Common myeloid progenitor, CD34-positive (primary cell): ENCODE measurements at regions not wholly inside any gene's neighbourhood (a gene's known extent, or its start where the extent isn't known, plus 50 kb on each side); places are given as distances from the start of the nearest gene placed in this dataset.

Experiments
- CTCF ChIA-PET: fragments of 350-600 bp; sonication (Branson Sonifier 250); formaldehyde crosslinking; loops from one replicate; lab custom pipeline; 2021; ENCODE audit warnings: antibody characterized with exemption; lab: Charles Lee
- POLR2A ChIA-PET: fragments of 350-600 bp; sonication (Branson Sonifier 250); formaldehyde crosslinking; loops from one replicate; lab custom pipeline; 2021; ENCODE audit warnings: antibody characterized with exemption; lab: Charles Lee
- DNase-seq, 3 donors: peaks; one replicate each; pipeline versions ENCODE4 v3.0.0 to v3.0.0-alpha.2; 2013
- H3K27ac ChIP-seq, 2 experiments: 1 replicate in 1 of 2; 2 replicates in 1 of 2; pipeline ENCODE4 v1.7.0; 2013; ENCODE audit warnings: inconsistent platforms in 2 of 2, low read length in 2 of 2, mild to moderate bottlenecking in 2 of 2, low read depth in 1 of 2, moderate library complexity in 1 of 2; ENCODE audit not compliant: severe bottlenecking in 2 of 2, insufficient read depth in 1 of 2, poor library complexity in 1 of 2
- H3K27me3 ChIP-seq, 5 experiments: replicated peaks in 2 of 5; 1 replicate in 3 of 5; 2 replicates in 2 of 5; pipeline versions ENCODE4 v1.6.1 to v1.7.0; 2013; ENCODE audit warnings: low read length in 4 of 5, mild to moderate bottlenecking in 2 of 5, moderate library complexity in 2 of 5, inconsistent platforms in 1 of 5; ENCODE audit not compliant: insufficient read depth in 5 of 5, control insufficient read depth in 4 of 5
- H3K36me3 ChIP-seq, 4 experiments: 1 replicate in 2 of 4; 2 replicates in 2 of 4; pipeline versions ENCODE4 v1.6.1 to v1.7.0; 2013; ENCODE audit warnings: low read length in 3 of 4, control low read depth in 1 of 4, mild to moderate bottlenecking in 1 of 4; ENCODE audit not compliant: control insufficient read depth in 4 of 4, insufficient read depth in 4 of 4
- H3K4me1 ChIP-seq, 4 experiments: 1 replicate in 3 of 4; 2 replicates in 1 of 4; pipeline versions ENCODE4 v1.6.1 to v1.7.1; 2013; ENCODE audit warnings: low read length in 3 of 4, mild to moderate bottlenecking in 3 of 4, control low read depth in 1 of 4, inconsistent platforms in 1 of 4, moderate library complexity in 1 of 4; ENCODE audit not compliant: control insufficient read depth in 4 of 4, insufficient read depth in 4 of 4; ENCODE audit errors: control extremely low read depth in 1 of 4
- H3K4me3 ChIP-seq, 7 experiments: 1 replicate in 4 of 7; 2 replicates in 3 of 7; pipeline versions ENCODE4 v1.5.1 to v1.7.0; 2013; ENCODE audit warnings: mild to moderate bottlenecking in 7 of 7, low read length in 6 of 7, moderate library complexity in 6 of 7, inconsistent platforms in 2 of 7, low read depth in 2 of 7, control low read depth in 1 of 7; ENCODE audit not compliant: insufficient read depth in 4 of 7, control insufficient read depth in 1 of 7; ENCODE audit errors: extremely low read depth in 1 of 7
- H3K9me3 ChIP-seq, 5 experiments: 1 replicate in 4 of 5; 2 replicates in 1 of 5; pipeline versions ENCODE4 v1.6.1 to v1.7.1; 2013; ENCODE audit warnings: low read length in 4 of 5, mild to moderate bottlenecking in 2 of 5, inconsistent platforms in 1 of 5, low read depth in 1 of 5, moderate library complexity in 1 of 5; ENCODE audit not compliant: control insufficient read depth in 4 of 5, insufficient read depth in 2 of 5; ENCODE audit errors: control extremely low read depth in 1 of 5
- WGBS: methylation state at CpG from one replicate; pipeline ENCODE4 v1.1.5; 2013; ENCODE audit not compliant: insufficient coverage; 5-methylcytosine and 5-hydroxymethylcytosine counted together

DNA sequence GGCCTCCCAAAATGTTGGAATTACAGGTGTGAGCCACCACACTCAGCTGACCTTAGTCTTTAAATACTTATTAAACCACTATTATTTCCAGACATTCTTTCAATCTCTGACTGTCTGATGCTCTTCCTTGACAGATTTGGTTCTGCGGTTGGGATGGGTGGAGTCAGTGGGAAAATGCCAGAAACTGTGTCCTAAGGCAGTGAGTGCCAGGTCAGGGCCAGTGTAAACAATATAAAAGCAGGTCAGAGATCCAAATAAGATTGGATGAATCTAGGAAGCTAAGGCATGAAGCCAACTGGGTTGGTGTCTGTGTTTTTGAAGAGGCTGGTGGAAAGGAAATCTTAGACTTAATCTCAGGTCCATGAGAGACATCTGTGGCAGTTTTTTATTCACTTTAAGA, 74.7 kb downstream of the KLF5 start:
- H3K9me3 ChIP-seq: no peaks in the 10 kb centered on the region
- H3K4me3 ChIP-seq: no peak overlapping the region
- POLR2A ChIA-PET: no interaction called here
- CTCF ChIA-PET: interaction anchor here (0.9 kb wide), 1 partner anchor 20 kb away, joined by 3 read pairs; no protein-coding TSS in a partner anchor
- H3K36me3 ChIP-seq: no peaks in the 10 kb centered on the region
- H3K27ac ChIP-seq: no peak overlapping the region
- H3K4me1 ChIP-seq: no peaks in the 10 kb centered on the region
- H3K27me3 ChIP-seq: no peaks in the 10 kb centered on the region
- DNase-seq: no peak
- no CpG with 5 or more reads among the region's 1 CpG for WGBS

- Histone ChIP-seq H3K36me3 (no peaks in the 10 kb centered on the region), H3K27ac (no peak overlapping the region), H3K4me3 (no peak overlapping the region), H3K27me3 (no peaks in the 10 kb centered on the region), H3K9me3 (no peaks in the 10 kb centered on the region), H3K4me1 (no peaks in the 10 kb centered on the region)
- ChIA-PET CTCF (interaction anchor here (0.7 to 2.1 kb wide), 2 partner anchors 10 to 11 kb away, joined by 3 to 4 read pairs; no protein-coding TSS in a partner anchor), POLR2A (interaction anchor here (1.0 kb wide), 1 partner anchor 15 kb away, joined by 3 read pairs; no protein-coding TSS in a partner anchor)
- no peak for DNase-seq
- 98% methylated on average over 4 of the region's 4 CpGs for WGBS
Measured at GRCh38 chr13:73131247-73131646, 72.4 kb downstream of the KLF5 start.

GRCh38 chr13:73129023-73129422, 70.2 kb downstream of the KLF5 start:
- ChIA-PET CTCF (no interaction called here), POLR2A (no interaction called here)
- H3K36me3 ChIP-seq: no peaks in the 10 kb centered on the region
- no peaks in the 10 kb centered on the region for H3K9me3 ChIP-seq
- no peaks in the 10 kb centered on the region for H3K27me3 ChIP-seq
- H3K27ac ChIP-seq: no peak overlapping the region
- no peaks in the 10 kb centered on the region for H3K4me1 ChIP-seq
- no peak for DNase-seq
- no peak overlapping the region for H3K4me3 ChIP-seq
- no CpG with 5 or more reads among the region's 6 CpGs for WGBS
